CD4-positive, alpha-beta T cell treated with Interleukin-17A for 4 hours (primary cell): ENCODE measurements at regions not wholly inside any gene's neighbourhood (a gene's known extent, or its start where the extent isn't known, plus 50 kb on each side); places are given as distances from the start of the nearest gene placed in this dataset.
"Not testable (repeated sequence)": the region's sequence is repeated elsewhere in the genome, so short reads cannot be mapped to it uniquely, and the experiment has no call there.

Experiments used
- DNase-seq: peaks from one replicate; pipeline ENCODE4 v3.0.0-alpha.2; 2020; ENCODE audit warnings: mixed read lengths

GRCh38 chr21:27317601-27318000, 350.7 kb upstream of the ADAMTS5 start:
- DNase-seq = not testable (repeated sequence)

- DNase-seq = no peak
These were observed 348.5 kb upstream of the ADAMTS5 start for GRCh38 chr21:27315373-27315772.

GRCh38 chr21:27314131-27314530, 347.2 kb upstream of the ADAMTS5 start:
- no peak for DNase-seq

GRCh38 chr21:27306791-27307775, 340.2 kb upstream of the ADAMTS5 start:
- no peak for DNase-seq

GRCh38 chr21:27306206-27306605, 339.3 kb upstream of the ADAMTS5 start:
- DNase-seq = no peak

- DNase-seq = no peak
These were observed 334.3 kb upstream of the ADAMTS5 start for GRCh38 chr21:27301220-27301619.

- no peak for DNase-seq
These were observed 333.9 kb upstream of the ADAMTS5 start for GRCh38 chr21:27300770-27301169.

GRCh38 chr21:27298465-27298864, 331.6 kb upstream of the ADAMTS5 start:
- no peak for DNase-seq

- no peak for DNase-seq
These were observed 326.4 kb upstream of the ADAMTS5 start for GRCh38 chr21:27293239-27293638.

GRCh38 chr21:27292783-27293182, 325.9 kb upstream of the ADAMTS5 start:
- DNase-seq = no peak

- DNase-seq = no peak
These were observed 325.3 kb upstream of the ADAMTS5 start for GRCh38 chr21:27292229-27292628.

GRCh38 chr21:27291006-27291405, 324.1 kb upstream of the ADAMTS5 start:
- no peak for DNase-seq

- no peak for DNase-seq
These were observed 323.1 kb upstream of the ADAMTS5 start for GRCh38 chr21:27290028-27290427.

- no peak for DNase-seq
These were observed 319.9 kb upstream of the ADAMTS5 start for GRCh38 chr21:27286760-27287159.

- no peak for DNase-seq
These were observed 310.2 kb upstream of the ADAMTS5 start for GRCh38 chr21:27277110-27277509.

- no peak for DNase-seq
These were observed 308.5 kb upstream of the ADAMTS5 start for GRCh38 chr21:27275294-27275927.

GRCh38 chr21:27269644-27270043, 302.8 kb upstream of the ADAMTS5 start:
- DNase-seq = no peak

- DNase-seq = no peak
These were observed 301.4 kb upstream of the ADAMTS5 start for GRCh38 chr21:27268290-27268689.

- DNase-seq = no peak
These were observed 299.1 kb upstream of the ADAMTS5 start for GRCh38 chr21:27265949-27266348.

- DNase-seq = no peak
These were observed 298.6 kb upstream of the ADAMTS5 start for GRCh38 chr21:27265492-27265891.

GRCh38 chr21:27261676-27262075, 294.8 kb upstream of the ADAMTS5 start:
- no peak for DNase-seq

GRCh38 chr21:27260728-27261127, 293.8 kb upstream of the ADAMTS5 start:
- DNase-seq = no peak

GRCh38 chr21:27258742-27259448, 292.0 kb upstream of the ADAMTS5 start:
- DNase-seq = no peak
